Stimulated activated CD4-positive, alpha-beta T cell treated with anti-CD3 and anti-CD28 coated beads, Interleukin-4, amount 100 ng/mL, for 48 hours (primary cell): ENCODE measurements at regions not wholly inside any gene's neighbourhood (a gene's known extent, or its start where the extent isn't known, plus 50 kb on each side); places are given as distances from the start of the nearest gene placed in this dataset.

Experiments used
- DNase-seq, 2 donors: peaks; one replicate each; pipeline ENCODE4 v3.0.0-alpha.2; 2020; ENCODE audit warnings: low read depth in 2 of 2

DNA sequence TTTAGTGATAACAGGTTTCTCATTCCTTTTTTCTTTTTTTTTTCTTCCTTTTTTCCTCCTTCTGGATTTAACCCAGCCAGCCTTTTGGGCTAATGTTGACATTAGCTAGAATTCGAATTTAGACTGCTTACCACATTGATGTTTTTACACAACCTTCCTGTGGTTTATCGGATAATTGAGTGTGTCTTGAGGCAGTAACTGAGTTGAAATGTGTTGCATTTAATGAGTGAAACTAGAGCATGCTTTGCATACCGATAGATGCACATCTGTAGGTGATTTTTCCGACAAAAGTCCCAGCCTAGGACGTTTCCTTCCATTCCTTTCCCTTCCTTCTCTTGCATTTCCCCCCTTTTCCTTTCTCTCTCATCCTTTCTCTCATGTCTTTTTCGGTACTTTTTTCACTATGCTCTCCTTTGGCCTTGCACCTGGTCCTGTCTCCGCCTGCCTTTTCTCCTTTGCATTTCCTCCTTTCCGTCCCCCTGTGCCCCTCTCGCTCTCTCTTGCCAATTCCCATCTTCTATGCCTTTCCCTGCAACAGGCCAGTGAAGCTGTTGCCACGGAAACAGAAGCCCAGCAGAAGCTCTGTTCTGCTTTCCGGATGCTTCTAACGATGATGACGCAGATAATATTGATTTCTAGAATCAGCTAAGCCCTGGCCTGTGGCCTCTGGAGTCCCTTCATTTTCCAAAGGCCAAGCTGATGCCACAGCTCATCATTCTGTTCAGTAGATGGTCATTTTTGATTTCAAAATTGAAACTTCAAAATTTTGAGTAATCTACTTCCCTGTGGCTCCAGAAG is 76.1 kb downstream of the SLC25A47 start:
- DNase-seq: no peak

DNA sequence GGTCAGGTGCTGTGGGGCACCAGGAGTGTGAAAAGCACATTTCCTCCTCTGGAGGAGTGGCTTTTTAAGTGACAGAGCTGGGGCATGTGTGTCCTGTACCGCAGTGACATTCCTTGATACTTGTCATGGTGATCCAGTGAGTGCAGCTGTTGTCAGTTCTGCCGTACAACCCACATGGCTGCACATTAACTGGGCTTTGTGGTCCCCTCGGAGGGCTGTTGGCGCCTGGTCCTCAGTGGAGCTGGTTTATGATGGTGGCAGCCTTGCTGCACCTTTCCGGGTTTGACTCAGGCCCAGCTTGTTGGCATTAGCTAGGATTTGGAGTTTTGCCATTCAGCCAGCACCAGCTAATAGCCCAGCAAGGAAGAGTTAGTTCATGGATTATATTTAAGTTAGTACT is 77.0 kb downstream of the SLC25A47 start:
- DNase-seq: no peak

DNA sequence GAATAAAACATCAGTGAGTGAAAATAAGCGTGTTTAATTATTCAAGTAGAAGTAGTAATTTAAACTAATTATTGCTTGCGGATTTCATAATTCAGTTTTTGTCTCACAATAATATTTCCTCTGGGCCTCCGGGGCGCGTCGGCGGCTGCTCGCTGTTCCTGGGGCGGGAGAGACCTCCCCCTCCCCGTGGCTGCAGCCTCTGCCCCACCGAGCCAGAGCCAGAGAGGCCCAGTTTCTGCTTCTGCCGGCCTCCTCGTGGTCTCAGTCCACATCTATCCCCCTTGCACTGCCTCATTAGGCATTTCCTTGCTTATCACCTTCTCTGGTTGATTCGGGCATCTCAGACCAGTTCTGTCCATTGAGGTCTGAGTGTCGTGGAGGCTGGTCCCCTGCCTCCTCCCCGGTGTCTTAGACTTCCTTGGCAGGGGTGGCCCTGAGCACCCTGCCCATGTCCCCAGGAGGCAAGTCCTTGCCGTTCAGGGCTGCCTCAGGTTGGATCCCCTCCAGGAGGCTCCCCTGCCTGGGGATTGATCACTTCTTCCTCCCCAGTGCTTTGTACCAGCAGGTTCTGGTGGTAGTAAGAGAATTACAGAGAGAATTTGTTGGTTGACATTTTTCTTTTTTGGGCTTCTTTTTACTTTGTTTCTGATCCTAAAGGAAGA is 78.0 kb downstream of the SLC25A47 start:
- DNase-seq: no peak

DNA sequence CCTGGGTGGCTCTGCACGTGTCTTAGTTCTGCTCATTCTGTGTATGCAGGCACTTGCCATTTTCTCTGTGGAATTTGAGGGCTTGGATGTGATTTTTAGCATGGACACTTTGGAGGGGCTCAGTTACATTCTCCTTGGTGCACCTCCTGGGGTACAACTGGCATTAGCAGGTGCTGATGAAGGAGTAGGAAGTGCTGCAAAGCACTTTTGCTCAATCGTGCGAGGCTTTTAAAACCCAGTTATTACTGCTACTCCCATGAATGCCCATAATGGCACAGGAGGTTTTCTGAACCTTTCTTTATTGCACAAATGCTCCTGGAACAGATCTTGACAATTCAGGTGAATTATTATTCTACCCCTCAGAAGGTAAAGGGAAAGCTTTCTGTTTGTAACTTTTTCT is 78.7 kb downstream of the SLC25A47 start:
- no peak for DNase-seq

DNA sequence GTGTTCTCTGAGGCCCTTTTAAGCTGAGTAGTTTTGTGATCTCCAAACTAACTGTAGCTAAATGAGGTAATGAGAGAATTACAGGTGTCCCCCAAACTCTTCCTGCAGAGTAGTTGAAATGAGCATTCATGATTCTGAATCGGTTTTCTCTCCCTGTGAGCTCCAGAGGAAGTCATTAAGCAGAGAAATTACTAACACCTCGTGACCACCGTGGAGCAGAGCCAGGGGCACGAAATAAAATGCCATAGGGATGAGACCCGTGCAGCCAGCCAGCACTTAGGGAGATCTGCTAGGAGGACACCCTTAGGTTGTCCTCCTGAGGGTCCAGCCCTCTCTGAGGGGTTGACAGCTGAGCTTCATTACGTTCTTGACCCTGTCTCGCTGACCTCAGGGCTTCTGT is 79.5 kb downstream of the SLC25A47 start:
- DNase-seq: no peak

DNA sequence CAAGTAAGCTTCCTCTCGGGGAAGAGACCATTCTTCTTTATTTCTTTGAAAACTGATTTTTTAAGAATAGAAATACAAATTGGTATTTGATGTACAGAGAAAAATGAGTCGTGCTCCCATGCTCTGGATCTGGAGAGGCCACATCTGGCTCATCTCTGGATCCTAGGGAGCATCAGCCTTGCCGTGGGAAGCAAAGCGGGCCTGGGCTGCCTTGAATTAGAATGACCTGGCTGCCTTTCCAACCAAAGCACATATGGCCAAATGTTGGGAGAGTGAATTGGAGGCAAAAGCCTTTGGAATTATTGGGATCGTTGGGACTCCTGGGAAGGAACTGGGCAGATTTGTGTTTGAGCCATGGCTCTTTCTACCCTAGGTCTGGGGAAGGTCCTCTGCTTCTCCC is 80.0 kb downstream of the SLC25A47 start:
- no peak for DNase-seq

DNA sequence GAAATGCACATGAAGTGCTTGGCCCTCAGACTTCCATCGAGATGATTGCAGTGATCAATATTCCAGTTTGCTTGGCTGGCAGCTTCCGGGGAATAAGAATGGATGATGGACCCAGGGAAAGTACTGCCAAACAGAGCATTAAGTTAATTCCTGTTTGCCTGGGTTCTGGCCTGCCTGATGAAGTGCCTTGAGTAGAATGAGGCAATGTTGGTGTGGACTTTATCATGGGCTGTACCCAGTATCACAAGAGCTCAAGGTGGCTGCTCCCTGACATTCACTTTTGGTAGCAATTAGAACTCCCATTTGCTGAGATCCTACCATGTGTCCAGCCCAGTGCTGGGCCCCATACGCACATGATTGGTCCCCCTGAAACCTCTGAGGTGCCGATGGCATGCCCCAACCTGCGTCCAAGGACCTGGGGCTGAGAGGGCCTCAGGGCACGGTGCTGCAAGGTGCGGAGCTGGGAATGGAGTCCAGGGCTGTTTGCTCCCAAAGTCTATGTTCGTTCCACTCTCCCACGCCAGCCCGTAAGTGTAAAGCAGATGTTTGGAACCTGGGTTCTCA is 80.7 kb downstream of the SLC25A47 start:
- no peak for DNase-seq

DNA sequence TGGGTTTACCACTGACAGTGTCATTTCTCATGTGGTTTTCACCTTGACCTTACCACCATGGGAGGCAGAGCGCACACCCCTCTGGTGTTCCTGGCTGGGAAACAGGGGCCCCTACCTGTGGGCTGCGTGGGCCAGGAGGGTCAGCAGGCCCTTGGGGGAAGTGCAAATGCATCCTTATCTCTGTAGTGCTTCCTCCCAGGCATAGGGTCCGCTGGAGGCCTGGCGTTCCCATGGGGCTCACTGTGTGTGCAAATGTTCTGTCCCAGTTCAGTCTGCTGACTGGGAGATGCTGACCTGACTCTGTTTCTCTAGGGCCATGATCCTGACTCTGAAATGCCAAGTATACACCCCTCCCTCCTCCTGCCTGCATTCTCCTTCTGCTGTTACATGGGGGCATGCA is 81.3 kb downstream of the SLC25A47 start:
- DNase-seq: no peak

DNA sequence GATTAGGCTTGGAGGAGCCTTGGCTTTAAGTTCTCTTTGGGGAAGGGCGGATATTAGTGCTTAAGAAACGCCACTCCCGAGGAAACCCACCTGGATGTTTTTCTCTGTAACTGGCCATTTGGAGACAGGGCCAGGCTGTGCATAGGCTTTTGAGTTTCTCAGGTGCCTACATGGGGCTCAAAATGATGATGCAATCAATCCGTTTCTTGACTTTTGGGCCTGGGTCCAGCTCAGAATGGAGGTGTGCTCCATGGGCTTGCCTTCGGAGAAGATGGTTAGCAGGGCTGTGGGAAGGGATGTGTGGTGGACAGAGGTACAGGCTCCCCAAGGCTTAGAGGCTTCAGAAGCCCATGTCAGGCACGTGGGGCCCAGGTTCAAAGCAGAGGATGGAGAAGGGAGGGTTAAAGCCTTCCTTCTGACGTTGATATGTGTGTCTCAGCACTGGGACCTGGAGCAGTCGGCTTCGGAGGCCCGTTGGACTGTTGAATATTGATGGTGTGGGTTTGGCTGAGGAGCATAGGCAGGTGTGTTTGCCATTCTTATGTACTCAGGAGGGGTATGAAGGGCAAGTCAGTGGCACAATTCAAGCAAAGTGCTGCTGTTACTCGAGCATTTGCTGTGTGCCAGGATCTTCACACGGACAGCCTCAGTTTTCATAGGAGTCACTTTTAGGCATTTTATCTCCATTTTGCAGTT is 82.8 kb downstream of the SLC25A47 start:
- DNase-seq: no peak

DNA sequence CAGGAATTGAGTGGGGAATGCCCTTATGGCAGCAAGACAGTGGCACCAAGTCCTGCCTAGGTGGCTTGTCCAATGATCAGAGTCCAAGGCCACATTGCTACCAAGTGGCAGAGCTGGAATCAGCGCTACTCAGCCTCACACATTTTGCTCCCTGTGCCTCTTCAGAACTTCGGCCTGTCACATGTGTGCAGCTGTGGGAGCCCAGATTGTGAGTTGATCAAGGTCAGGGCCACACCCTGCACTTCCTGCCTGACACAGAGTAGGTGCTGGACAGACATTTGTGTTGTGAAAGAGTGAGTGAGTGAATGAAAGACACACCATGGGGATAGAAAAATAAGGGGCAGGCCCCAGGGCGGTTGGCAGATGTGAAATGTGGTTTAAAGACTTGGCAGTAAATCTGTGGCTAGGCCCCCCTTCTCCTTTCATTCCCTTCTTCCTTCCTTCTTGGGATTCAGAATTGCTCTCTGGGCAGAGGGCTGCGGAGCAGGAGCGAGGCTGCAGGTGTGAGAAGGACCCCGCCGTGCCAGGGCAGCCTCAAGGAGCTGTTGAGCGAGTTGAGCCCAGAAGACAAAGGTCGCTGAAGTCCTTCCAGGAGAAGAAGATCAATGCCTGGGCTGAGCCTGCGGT is 83.5 kb downstream of the SLC25A47 start:
- no peak for DNase-seq

DNA sequence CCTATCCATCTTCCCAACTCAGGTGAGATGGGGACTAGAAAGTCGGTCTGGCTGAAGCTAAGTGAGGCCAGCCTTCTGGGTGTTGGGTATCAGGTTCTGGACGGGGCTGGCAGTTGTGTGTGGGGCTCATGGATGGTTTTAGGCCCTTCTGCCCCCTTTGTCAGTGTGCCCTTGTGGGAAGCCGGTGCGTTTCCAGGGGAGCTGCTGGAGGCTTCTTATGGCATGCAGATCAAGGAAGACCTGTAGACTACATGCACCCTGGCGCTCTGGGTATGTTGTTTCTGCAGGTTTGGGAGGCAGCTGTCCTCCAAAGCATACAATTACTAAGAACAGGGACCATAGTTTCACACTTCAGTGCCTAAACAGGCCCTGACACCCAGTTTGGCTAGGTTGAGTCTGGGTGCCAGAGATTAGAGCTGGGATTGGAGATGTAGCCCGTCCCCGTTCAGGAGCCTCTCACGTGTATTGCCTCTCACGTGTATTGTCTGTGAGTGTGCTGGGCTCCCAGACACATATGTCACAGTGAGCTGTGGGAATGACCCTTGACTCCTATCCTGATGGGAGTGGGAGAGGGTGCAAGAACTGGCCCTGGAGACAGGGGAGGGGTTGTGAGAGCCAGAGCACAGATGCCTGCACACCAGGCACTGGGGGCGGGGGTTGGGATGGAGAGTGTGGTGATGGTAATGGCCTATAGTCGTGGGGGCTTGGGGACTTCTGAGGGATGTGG is 84.4 kb downstream of the SLC25A47 start:
- no peak for DNase-seq

DNA sequence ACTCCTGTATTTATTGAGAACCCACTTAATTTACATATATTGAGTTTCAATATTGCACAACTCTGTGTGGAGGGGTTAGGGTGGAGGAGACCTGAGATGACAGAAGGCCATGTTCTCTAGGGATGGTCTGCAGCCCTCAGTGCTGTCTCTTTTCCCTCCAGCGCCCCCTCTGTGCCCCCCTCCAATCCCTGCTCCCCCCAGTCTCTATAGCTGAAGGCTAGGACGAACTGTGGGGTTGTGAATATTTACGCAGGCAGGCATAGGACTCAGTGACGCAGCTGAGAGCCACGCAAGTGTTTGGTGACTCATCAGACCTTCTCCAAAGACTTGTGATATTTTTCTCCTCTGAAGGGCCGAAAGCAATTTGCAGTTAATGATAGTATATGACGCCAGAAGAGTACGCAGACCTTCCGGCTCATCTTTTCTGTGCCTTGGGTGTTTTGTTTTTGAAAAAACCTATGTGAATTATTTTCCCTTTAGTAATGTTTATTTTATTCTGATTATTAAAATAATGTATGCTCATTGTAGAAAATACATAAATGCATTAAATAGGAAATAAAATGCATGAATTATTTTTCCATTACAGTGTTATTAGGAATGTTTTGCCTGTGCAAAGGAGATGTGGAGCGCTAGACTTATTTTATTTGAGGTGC is 85.3 kb downstream of the SLC25A47 start:
- no peak for DNase-seq

DNA sequence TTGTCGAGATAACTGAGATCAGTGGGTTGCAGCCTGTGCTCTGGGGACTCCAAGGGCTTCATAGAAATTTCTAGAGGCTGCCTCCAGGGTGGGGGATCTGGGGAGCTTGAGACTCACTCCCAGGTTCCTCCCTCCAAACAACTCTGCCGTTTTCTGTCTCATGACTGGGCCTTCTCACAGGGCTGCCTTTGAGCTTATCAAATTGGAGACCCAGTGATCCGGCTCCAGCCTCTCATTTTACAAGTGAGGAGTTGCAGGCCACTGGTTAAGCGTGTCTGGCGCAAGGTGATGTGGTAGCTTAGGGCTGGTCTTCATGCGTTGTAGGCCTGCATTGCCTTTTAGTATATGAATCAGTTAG is 85.8 kb downstream of the SLC25A47 start:
- DNase-seq: no peak

DNA sequence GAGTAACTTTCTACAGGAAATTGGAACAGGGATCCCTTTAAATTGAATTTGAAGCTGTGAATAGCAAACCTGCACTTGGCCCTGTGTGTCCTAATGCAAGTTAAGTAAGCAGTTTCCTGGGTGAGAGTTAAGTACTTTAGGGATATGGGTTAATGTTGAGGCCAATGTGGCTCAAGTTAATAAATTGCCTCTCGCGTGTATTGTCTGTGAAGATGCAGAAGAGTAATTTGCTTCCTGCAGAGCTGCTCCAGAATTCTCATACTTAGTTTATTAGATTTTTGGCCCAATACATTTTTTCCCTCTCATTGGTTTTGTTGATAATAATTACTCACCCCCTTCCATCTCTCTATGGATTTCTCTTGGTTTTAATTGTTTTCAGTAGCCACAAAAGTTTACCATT is 86.5 kb downstream of the SLC25A47 start:
- no peak for DNase-seq

DNA sequence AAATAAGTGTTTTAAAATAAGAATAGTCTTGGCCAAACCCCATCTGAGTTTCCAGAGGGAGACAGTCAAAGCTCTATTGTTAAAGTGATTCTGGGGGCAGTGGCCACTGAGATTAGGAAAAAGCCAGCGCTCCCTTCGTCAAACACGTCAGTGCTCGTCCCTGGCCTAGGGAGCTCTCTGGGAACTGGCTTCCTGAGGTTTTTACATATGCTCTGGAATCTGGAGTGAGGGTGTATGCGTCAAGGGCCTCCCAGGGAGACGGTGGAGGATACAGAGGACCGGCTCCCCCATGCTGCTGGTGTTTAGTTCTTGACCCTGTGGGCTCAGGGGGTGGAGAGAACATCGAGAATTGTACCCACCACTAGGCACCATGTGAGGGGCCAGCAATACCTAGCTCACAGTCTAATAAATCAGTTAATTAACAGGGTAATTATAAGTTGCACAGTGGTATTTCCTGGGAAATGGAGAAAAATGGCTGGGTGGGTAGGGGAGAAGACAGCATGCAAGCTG is 87.0 kb downstream of the SLC25A47 start:
- no peak for DNase-seq

DNA sequence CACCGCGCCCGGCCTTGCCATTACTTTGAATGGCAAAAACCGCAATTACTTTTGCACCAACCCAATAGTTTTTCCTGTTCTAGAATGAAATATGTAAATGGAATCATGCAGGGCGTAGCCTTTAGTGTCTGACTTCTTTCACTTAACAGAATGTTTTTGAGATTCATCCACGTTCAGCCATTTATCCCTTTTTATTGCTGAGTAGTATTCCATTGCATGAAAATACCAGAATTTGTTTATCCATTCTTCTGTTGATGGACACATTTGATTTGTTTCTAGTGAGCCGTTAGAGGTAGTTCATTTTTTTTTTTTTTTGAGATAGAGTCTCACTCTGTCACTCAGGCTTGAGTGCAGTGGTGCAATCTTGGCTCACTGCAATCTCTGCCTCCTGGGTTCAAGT is 90.6 kb downstream of the SLC25A47 start:
- no peak for DNase-seq

DNA sequence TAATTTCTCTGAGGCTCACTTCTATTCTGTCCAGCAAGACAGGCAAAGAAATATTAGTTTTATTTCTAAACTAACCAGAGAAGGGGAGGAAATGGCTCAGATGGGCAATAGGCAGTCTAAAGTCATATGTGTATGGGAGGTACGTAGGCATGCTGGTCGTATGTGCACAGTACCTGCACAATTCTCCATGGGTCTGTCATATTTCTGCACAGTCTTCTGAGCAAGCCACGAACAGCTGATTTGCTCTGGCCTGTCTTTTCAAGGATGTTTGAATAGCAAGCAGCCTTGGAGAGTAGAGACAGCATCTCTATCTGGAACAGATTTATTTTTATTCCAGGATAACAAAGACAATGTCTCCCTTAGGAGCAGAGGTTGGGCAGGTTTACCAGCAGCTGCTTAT is 92.1 kb downstream of the SLC25A47 start:
- no peak for DNase-seq

DNA sequence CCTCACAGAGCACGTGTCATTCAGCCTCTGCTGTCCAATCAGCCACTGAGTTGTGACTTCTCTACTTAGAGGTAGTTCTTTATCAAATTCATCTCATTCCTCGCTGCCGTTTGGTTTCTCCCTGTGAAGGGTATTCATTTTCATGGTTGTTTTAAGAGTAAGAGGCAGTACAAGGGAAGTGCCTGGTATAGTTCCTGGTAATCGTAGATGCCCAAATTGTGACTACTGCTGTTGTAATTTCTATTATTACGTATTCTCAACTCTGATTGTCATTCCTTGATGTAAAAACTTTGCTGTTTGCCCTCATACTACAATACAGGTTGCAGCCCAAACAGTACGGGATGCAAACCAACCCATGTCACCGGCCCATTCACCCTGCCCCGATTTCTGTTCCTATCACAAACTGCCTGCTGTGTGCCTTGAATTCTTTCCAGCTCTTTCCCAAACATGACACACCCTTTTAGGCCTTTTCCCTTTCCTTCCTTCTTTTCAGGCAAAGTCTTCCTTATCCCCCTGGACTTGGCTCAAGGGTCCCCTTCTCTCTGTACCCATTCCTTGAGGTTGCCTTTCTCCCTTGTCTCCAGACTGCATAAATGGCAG is 93.0 kb downstream of the SLC25A47 start:
- DNase-seq: no peak

DNA sequence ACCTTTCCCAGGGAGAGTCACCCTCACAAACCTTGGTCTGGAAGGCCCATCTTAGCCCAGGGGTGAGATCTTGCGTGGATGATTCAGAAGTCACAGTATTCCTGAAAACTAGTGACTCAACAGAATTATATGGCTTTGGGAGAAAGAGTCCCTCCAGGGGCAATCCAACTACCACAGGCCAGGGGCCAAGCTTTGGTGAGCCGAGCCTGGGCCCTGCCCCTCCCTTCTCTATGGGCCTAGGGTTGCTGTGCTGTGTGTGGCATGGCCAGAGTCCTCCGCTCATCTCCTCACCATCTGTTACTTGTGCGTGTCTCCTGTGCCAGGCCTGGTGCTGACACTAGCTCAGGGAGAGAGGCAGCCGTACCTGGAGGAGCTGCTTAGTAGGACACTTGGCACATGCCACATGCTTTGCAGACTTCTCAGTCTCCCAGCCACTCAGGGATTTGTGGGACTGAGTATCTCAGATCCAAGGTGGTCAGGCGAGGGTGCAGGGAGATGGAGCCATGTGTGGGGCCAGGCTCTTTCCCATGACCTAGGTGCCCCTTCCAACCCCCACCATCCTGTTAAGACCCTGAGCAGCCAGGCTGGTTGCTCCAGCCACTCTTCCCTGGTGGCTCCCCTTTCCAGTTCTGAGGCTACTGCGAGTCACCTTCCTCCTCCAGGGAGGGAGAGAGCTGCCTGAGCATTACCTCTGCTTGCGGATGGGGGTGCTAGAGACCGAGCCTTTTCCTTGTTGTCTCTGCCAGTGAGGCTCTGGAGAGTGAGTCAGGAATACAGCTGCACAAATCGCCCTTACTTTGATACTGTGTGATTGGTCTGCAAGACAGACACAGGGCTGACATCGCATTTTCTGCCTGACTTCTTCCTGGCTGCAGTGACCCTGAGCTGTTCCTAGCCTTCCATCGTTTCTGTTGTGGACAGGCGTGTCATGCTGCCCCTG is 94.1 kb downstream of the SLC25A47 start:
- no peak for DNase-seq
